IMR-90 (cell line): ENCODE measurements at regions not wholly inside any gene's neighbourhood (a gene's known extent, or its start where the extent isn't known, plus 50 kb on each side); places are given as distances from the start of the nearest gene placed in this dataset.

Experiments
- ATAC-seq: fragments of 200-7000 bp; cut with Tn5 transposase; 2 replicates; pipeline ENCODE4 v1.9.1; 2020; ENCODE audit warnings: low read depth, mild to moderate bottlenecking, moderate library complexity
- BruUV-seq: library from RNA; stranded (reverse); fragments of 400-500 nt; replicated peaks from 2 replicates; lab custom pipeline; 2021; lab: Mats Ljungman, UMichigan
- CTCF ChIA-PET: fragments of 300-600 bp; formaldehyde crosslinking; extraction: SDS; loops from one replicate; lab custom pipeline; 2021; ENCODE audit warnings: antibody characterized with exemption; lab: Yijun Ruan, JAX
- POLR2A ChIA-PET: fragments of 300-600 bp; sonication (Branson Sonifier 250); formaldehyde crosslinking; loops from one replicate; lab custom pipeline; 2022; ENCODE audit warnings: antibody characterized with exemption; ENCODE audit not compliant: unreplicated experiment; lab: Charles Lee
- DNase-seq: peaks from one replicate; pipeline ENCODE4 v3.0.0; 2013
- H2AFZ ChIP-seq: replicated peaks from 2 replicates; pipeline ENCODE3; 2013; ENCODE audit warnings: low read length, mild to moderate bottlenecking; ENCODE audit not compliant: poor library complexity
- H2AK5ac ChIP-seq: 2 replicates; pipeline ENCODE4 v1.6.1; 2013; ENCODE audit warnings: low read depth, low read length, inconsistent platforms
- H2AK9ac ChIP-seq: replicated peaks from 2 replicates; pipeline ENCODE3; 2013; ENCODE audit warnings: mild to moderate bottlenecking, low read depth, low read length, moderate library complexity; ENCODE audit not compliant: poor library complexity
- H2BK120ac ChIP-seq: 2 replicates; pipeline ENCODE4 v1.6.1; 2013; ENCODE audit warnings: low read depth, low read length, inconsistent platforms
- H2BK15ac ChIP-seq: 3 replicates; pipeline ENCODE4 v1.6.1; 2013; ENCODE audit warnings: low read depth, low read length, inconsistent platforms
- H2BK20ac ChIP-seq: 2 replicates; pipeline ENCODE4 v1.6.1; 2013; ENCODE audit warnings: low read depth, mild to moderate bottlenecking, inconsistent platforms, low read length, moderate library complexity
- H2BK5ac ChIP-seq: 2 replicates; pipeline ENCODE4 v1.6.1; 2013; ENCODE audit warnings: mild to moderate bottlenecking, low read depth, low read length, inconsistent platforms; ENCODE audit not compliant: poor library complexity, severe bottlenecking
- H3K14ac ChIP-seq: replicated peaks from 2 replicates; pipeline ENCODE4 v1.6.1; 2013; ENCODE audit warnings: low read depth, low read length, inconsistent platforms
- H3K18ac ChIP-seq: 2 replicates; pipeline ENCODE4 v1.6.1; 2013; ENCODE audit warnings: low read depth, low read length, control low read depth
- H3K23ac ChIP-seq: 2 replicates; pipeline ENCODE4 v1.6.1; 2013; ENCODE audit warnings: low read depth, low read length, inconsistent platforms
- H3K27ac ChIP-seq: 2 replicates; pipeline ENCODE4 v1.5.1; 2013; ENCODE audit warnings: mild to moderate bottlenecking, control low read depth, low read length; ENCODE audit not compliant: insufficient read depth
- H3K27me3 ChIP-seq: 2 replicates; pipeline ENCODE4 v1.6.1; 2013; ENCODE audit warnings: low read length; ENCODE audit not compliant: control insufficient read depth, insufficient read depth
- H3K36me3 ChIP-seq: 2 replicates; pipeline ENCODE4 v1.6.1; 2013; ENCODE audit warnings: low read length, mixed read lengths; ENCODE audit not compliant: control insufficient read depth, insufficient read depth
- H3K4ac ChIP-seq: 2 replicates; pipeline ENCODE4 v1.6.1; 2013; ENCODE audit warnings: low read depth, low read length, inconsistent platforms
- H3K4me1 ChIP-seq: 2 replicates; pipeline ENCODE4 v1.6.1; 2013; ENCODE audit warnings: low read length, mixed read lengths; ENCODE audit not compliant: control insufficient read depth, insufficient read depth
- H3K4me2 ChIP-seq: 2 replicates; pipeline ENCODE4 v1.6.1; 2013; ENCODE audit warnings: low read depth, mild to moderate bottlenecking, control low read depth, low read length, moderate library complexity
- H3K4me3 ChIP-seq: 2 replicates; pipeline ENCODE4 v1.5.1; 2013; ENCODE audit warnings: low read depth, mild to moderate bottlenecking, control low read depth, low read length, moderate library complexity; ENCODE audit not compliant: insufficient read depth
- H3K56ac ChIP-seq: 2 replicates; pipeline ENCODE4 v1.6.1; 2013; ENCODE audit warnings: low read length, inconsistent platforms; ENCODE audit not compliant: insufficient read depth; ENCODE audit errors: extremely low read depth
- H3K79me1 ChIP-seq, 2 experiments: 2 replicates each; pipeline ENCODE4 v1.6.1; 2013; ENCODE audit warnings: low read length in 2 of 2, inconsistent platforms in 1 of 2, low read depth in 1 of 2
- H3K9ac ChIP-seq: 2 replicates; pipeline ENCODE4 v1.6.1; 2013; ENCODE audit warnings: low read depth, low read length, control low read depth
- H3K9me1 ChIP-seq: 2 replicates; pipeline ENCODE4 v1.6.1; 2013; ENCODE audit warnings: low read length, inconsistent platforms; ENCODE audit not compliant: insufficient read depth
- H3K9me3 ChIP-seq: 2 replicates; pipeline ENCODE4 v1.6.1; 2013; ENCODE audit warnings: low read length; ENCODE audit not compliant: control insufficient read depth, insufficient read depth
- H4K20me1 ChIP-seq: 2 replicates; pipeline ENCODE4 v1.6.1; 2013; ENCODE audit warnings: low read length, inconsistent platforms; ENCODE audit not compliant: insufficient read depth
- H4K5ac ChIP-seq: 2 replicates; pipeline ENCODE4 v1.6.1; 2013; ENCODE audit warnings: mild to moderate bottlenecking, low read depth, low read length, control low read depth
- H4K8ac ChIP-seq, 2 experiments: 2 replicates each; pipeline ENCODE4 v1.6.1; 2013; ENCODE audit warnings: low read depth in 2 of 2, low read length in 2 of 2, control low read depth in 1 of 2, inconsistent platforms in 1 of 2
- H4K91ac ChIP-seq: 2 replicates; pipeline ENCODE4 v1.6.1; 2013; ENCODE audit warnings: low read depth, low read length, inconsistent platforms; ENCODE audit not compliant: insufficient read depth
- BHLHE40 ChIP-seq: fragments of 150-350 bp; IDR thresholded peaks from 2 replicates; pipeline ENCODE4 v1.6.1; 2016; ENCODE audit warnings: mild to moderate bottlenecking, low read depth, low read length
- CEBPB ChIP-seq: IDR thresholded peaks from 2 replicates; pipeline ENCODE4 v1.6.1; 2012; ENCODE audit warnings: low read depth, low read length, improper control_type of control experiment
- CHD1 ChIP-seq: IDR thresholded peaks from 2 replicates; pipeline ENCODE4 v1.6.1; 2012; ENCODE audit warnings: low read depth, low read length, improper control_type of control experiment
- CTCF ChIP-seq: conservative IDR thresholded peaks from 2 replicates; pipeline ENCODE4 v1.5.1; 2012; ENCODE audit warnings: mild to moderate bottlenecking, low read depth, low read length, improper control_type of control experiment
- FOS ChIP-seq: fragments of 150-350 bp; IDR thresholded peaks from 2 replicates; pipeline ENCODE4 v1.6.1; 2016; ENCODE audit warnings: low read depth, low read length
- MAFK ChIP-seq: IDR thresholded peaks from 2 replicates; pipeline ENCODE4 v1.6.1; 2012; ENCODE audit warnings: low read depth, low read length, improper control_type of control experiment
- MAZ ChIP-seq: IDR thresholded peaks from 2 replicates; pipeline ENCODE4 v1.6.1; 2012; ENCODE audit warnings: low read depth, mild to moderate bottlenecking, low read length, improper control_type of control experiment, moderate library complexity, borderline replicate concordance
- MXI1 ChIP-seq: IDR thresholded peaks from 2 replicates; pipeline ENCODE4 v1.6.1; 2012; ENCODE audit warnings: low read depth, mild to moderate bottlenecking, low read length, moderate library complexity, borderline replicate concordance
- NFE2L2 ChIP-seq: fragments of 150-350 bp; IDR thresholded peaks from 2 replicates; pipeline ENCODE4 v1.6.1; 2016; ENCODE audit warnings: low read depth, mild to moderate bottlenecking, low read length
- POLR2A ChIP-seq: IDR thresholded peaks from 2 replicates; pipeline ENCODE4 v1.6.1; 2012; ENCODE audit warnings: mild to moderate bottlenecking, low read depth, low read length
- RAD21 ChIP-seq: IDR thresholded peaks from 2 replicates; pipeline ENCODE4 v1.6.1; 2012; ENCODE audit warnings: low read length, improper control_type of control experiment
- RCOR1 ChIP-seq: IDR thresholded peaks from 2 replicates; pipeline ENCODE4 v1.6.1; 2012; ENCODE audit warnings: mild to moderate bottlenecking, low read length, improper control_type of control experiment; ENCODE audit not compliant: insufficient replicate concordance
- RFX5 ChIP-seq: IDR thresholded peaks from 2 replicates; pipeline ENCODE4 v1.8.0; 2012; ENCODE audit warnings: low read depth, mild to moderate bottlenecking, low read length, moderate library complexity
- SMC3 ChIP-seq: fragments of 150-350 bp; IDR thresholded peaks from 2 replicates; pipeline ENCODE4 v1.6.1; 2016; ENCODE audit warnings: low read depth, mild to moderate bottlenecking, antibody characterized with exemption, low read length, moderate library complexity
- USF2 ChIP-seq: fragments of 150-350 bp; IDR thresholded peaks from 2 replicates; pipeline ENCODE4 v1.6.1; 2017; ENCODE audit warnings: mild to moderate bottlenecking, antibody characterized with exemption, low read length, low read depth
- WGBS, 2 experiments: methylation state at CpG; one replicate each; pipeline versions ENCODE4 v1.1.5 to v1.1.7; 2013; ENCODE audit warnings: missing lambda C conversion rate in 2 of 2; ENCODE audit not compliant: insufficient read length in 1 of 2; ENCODE audit errors: extremely low coverage in 2 of 2; 5-methylcytosine and 5-hydroxymethylcytosine counted together
- dilution Hi-C: fragments of 300-500 bp; cut with HindIII; formaldehyde crosslinking; loops from one replicate; pipeline ENCODE4 v1.14.3; 2018; ENCODE audit warnings: low sequenced_read_pairs; ENCODE audit not compliant: unreplicated experiment
- in situ Hi-C: fragments of 300-500 bp; cut with MboI; formaldehyde crosslinking; loops from 3 replicates; pipeline ENCODE4 v1.14.3; 2019; ENCODE audit warnings: low sequenced_read_pairs, inconsistent platforms, mixed read lengths
- intact Hi-C: fragments of 100-400 bp; cut with micrococcal nuclease; formaldehyde crosslinking; loops from 2 replicates; pipeline ENCODE4 v1.10.0; 2022
- TF ChIP-seq, protein P1 (sequence below): fragments of 150-350 bp; IDR thresholded peaks from 2 replicates; pipeline ENCODE4 v1.6.1; 2016; ENCODE audit warnings: low read depth, mild to moderate bottlenecking, low read length, moderate library complexity, borderline replicate concordance

DNA sequence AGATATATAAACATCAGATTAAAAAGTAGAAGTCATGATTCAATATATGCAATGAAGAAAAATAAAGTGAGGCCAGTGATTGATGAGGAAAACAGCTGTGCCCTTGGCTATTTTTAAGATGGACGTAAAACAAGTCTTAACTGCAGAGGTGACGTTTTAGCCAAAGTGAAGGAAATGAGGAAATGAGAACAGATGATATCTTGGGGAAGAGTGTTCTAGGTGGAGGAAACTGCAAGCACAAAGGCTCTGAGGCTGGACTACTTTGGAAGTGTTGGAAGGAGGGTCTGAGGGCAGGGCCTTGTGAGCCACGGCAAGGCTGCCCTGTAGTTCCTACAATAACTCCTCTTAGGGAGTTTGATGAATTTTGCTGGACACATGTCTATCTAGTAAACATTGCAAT, 140.5 kb upstream of the AKR1E2 start:
- no peaks in the 10 kb centered on the region for H3K27me3 ChIP-seq
- CTCF ChIA-PET: no interaction called here
- peak overlapping the region; percentile 28 for H2AFZ ChIP-seq
- peak overlapping the region; percentile 63; the same call in 1 of the 2 replicates for H3K18ac ChIP-seq
- peaks cover 0 to 3% of the 10 kb centered on the region in 2 experiments; a peak in 1 of 4 replicates for H3K79me1 ChIP-seq
- peak overlapping the region; percentile 67; the same call in 1 of the 2 replicates for H4K5ac ChIP-seq
- peak overlapping the region; percentile 87 for H2BK120ac ChIP-seq
- no peak overlapping the region for H3K4me2 ChIP-seq
- H3K9me1 ChIP-seq: peaks cover 10% of the 10 kb centered on the region; the same call in 1 of the 2 replicates
- peaks cover 18% of the 10 kb centered on the region; the same call in 1 of the 2 replicates for H3K4me1 ChIP-seq
- peak overlapping the region; percentile 83; the same call in 1 of the 2 replicates for H2AK5ac ChIP-seq
- H3K36me3 ChIP-seq: no peaks in the 10 kb centered on the region
- no peak overlapping the region for H3K56ac ChIP-seq
- no TSS peak for BruUV-seq
- DNase-seq (no peak), ATAC-seq (no peak)
- dilution Hi-C loops: no loop called here
- H2AK9ac ChIP-seq: no peak overlapping the region
- H3K27ac ChIP-seq: no peak overlapping the region
- H4K20me1 ChIP-seq: no peaks in the 10 kb centered on the region
- 89% methylated on average over 2 of the region's 3 CpGs; no CpG with 5 or more reads in 1 of the 2 experiments for WGBS, 2 experiments
- H3K4ac ChIP-seq: peak overlapping the region; percentile 57
- H3K9me3 ChIP-seq: peaks cover 2% of the 10 kb centered on the region; the same call in 1 of the 2 replicates
- H3K14ac ChIP-seq: peak overlapping the region; percentile 88
- H2BK20ac ChIP-seq: peak overlapping the region; percentile 40; the same call in 1 of the 2 replicates
- peak overlapping the region; percentile 54 for H4K91ac ChIP-seq
- POLR2A ChIA-PET: no interaction called here
- no peak overlapping the region for H3K4me3 ChIP-seq
- in situ Hi-C loops: no loop called here
- H2BK15ac ChIP-seq: peak overlapping the region; percentile 75; the same call in 2 of the 3 replicates
- intact Hi-C loops: no loop called here
- H4K8ac ChIP-seq: peak overlapping the region; percentile 35 to 55; a peak in 2 of 4 replicates
- H3K23ac ChIP-seq: no peak overlapping the region
- peak overlapping the region; percentile 85 for H2BK5ac ChIP-seq
- no peak for TF ChIP-seq RCOR1
- TF ChIP-seq CTCF: no peak
- no peak for TF ChIP-seq CEBPB
- TF ChIP-seq SMC3: no peak
- TF ChIP-seq MAFK: no peak
- TF ChIP-seq, protein P1, sequence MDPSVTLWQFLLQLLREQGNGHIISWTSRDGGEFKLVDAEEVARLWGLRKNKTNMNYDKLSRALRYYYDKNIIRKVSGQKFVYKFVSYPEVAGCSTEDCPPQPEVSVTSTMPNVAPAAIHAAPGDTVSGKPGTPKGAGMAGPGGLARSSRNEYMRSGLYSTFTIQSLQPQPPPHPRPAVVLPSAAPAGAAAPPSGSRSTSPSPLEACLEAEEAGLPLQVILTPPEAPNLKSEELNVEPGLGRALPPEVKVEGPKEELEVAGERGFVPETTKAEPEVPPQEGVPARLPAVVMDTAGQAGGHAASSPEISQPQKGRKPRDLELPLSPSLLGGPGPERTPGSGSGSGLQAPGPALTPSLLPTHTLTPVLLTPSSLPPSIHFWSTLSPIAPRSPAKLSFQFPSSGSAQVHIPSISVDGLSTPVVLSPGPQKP: no peak
- TF ChIP-seq FOS: no peak
- no peak for TF ChIP-seq POLR2A
- TF ChIP-seq RFX5: no peak
- no peak for TF ChIP-seq USF2
- TF ChIP-seq NFE2L2: no peak
- TF ChIP-seq RAD21: no peak
- no peak for TF ChIP-seq MXI1
- no peak for TF ChIP-seq MAZ
- no peak for TF ChIP-seq CHD1
- TF ChIP-seq BHLHE40: no peak
- H3K9ac ChIP-seq: no peak overlapping the region
